Esophagus muscularis mucosa (tissue), 4 donors: ENCODE measurements at regions not wholly inside any gene's neighbourhood (a gene's known extent, or its start where the extent isn't known, plus 50 kb on each side); places are given as distances from the start of the nearest gene placed in this dataset.

ENCODE experiments used
- CTCF ChIP-seq, 3 experiments: fragments of 200-600 bp in 2 of 3; fragments of 450-650 bp in 1 of 3; sonication (generic) in 2 of 3; IDR thresholded peaks; one replicate each; pipeline ENCODE4 v1.5.1; 2017 to 2019; ENCODE audit warnings: antibody characterized with exemption in 3 of 3, mild to moderate bottlenecking in 2 of 3, moderate library complexity in 1 of 3
- EP300 ChIP-seq: sonication (generic); formaldehyde crosslinking; IDR thresholded peaks from one replicate; pipeline ENCODE4 v1.6.1; 2017; ENCODE audit warnings: antibody characterized with exemption
- POLR2A ChIP-seq: fragments of 450-650 bp; IDR thresholded peaks from one replicate; pipeline ENCODE4 v1.6.1; 2017; ENCODE audit warnings: antibody characterized with exemption, moderate library complexity, mild to moderate bottlenecking, low read depth

GRCh38 chr9:99560561-99560960, 261.1 kb upstream of the NR4A3 start:
- no peak for TF ChIP-seq CTCF (IDR thresholded peaks at IDR 0.05)
- no peak for TF ChIP-seq POLR2A
- TF ChIP-seq EP300, result no peak
